ENCODE measurements at regions not wholly inside any gene's neighbourhood (a gene's known extent, or its start where the extent isn't known, plus 50 kb on each side); places are given as distances from the start of the nearest gene placed in this dataset.
"Not testable (repeated sequence)": the region's sequence is repeated elsewhere in the genome, so short reads cannot be mapped to it uniquely, and the experiment has no call there.

DNA sequence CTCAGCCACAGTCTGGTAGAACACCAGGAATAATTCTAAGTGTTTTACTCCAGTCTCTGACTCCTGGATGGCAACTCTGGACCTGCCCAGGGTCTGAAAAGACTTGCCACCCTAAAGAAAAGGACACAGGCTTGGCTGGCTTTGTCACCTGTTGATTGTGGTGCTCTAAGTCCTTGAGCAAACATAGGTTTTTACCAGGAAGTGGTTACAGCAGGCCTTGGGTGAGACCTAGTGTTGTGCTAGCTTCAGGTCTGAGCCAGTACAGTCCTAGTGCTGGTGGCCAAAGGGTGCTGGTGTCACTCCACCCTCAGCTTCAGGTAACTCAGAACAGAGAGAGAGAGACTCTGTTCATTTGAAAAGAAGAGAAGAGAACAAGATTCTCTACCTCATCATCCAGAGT, 1239.4 kb upstream of the CRIM1 start:
- no peak for DNase-seq (ENCODE audit: low spot score)

- DNase-seq (ENCODE audit: low spot score): no peak
Measured at GRCh38 chr2:35114765-35115164, 1240.8 kb upstream of the CRIM1 start.

- not testable (repeated sequence) for DNase-seq (ENCODE audit: low spot score)
Measured at GRCh38 chr2:35112367-35112766, 1243.2 kb upstream of the CRIM1 start.

GRCh38 chr2:35104309-35104708, 1251.3 kb upstream of the CRIM1 start:
- no peak for DNase-seq (ENCODE audit: low spot score)

DNA sequence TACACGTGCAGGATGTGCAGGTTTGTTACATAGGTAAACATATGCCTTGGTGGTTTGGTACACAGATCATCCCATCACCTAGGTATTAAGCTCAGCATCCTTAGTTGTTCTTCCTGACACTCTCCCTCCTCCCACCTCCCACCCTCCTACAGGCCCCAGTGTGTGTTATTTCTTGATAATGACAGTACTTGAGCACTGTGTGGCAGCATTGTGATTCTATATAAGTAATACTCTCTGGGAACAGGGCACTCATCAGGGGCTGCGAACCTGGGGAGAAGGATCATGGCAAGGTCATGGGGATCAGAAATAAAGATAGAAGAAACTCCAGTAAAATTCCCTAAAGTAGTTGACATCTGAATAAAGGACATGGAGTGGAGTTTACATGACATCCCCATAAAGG, 1256.2 kb upstream of the CRIM1 start:
- DNase-seq (ENCODE audit: low spot score): no peak

DNA sequence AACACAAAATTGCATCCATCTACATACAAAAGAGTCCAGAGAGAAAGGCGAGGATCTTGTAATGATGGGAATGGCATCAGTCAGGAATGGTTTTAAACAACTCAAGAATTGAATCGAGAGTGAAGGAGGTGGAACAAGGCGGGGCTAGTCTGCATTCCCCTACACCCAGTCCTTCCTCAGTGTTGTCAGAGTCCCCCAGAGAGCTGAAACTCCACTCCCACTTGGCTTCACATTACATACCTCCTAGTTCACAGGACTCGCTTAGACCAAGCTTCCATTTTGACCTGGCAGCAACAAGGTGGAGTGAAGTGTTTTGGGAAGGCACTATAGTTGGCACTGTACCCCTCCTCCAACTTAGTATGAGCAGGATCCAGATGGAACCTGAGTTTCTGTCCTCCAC, 1273.5 kb upstream of the CRIM1 start:
- no peak for DNase-seq (ENCODE audit: low spot score)

- DNase-seq (ENCODE audit: low spot score): no peak
Measured at GRCh38 chr2:35081622-35082015, 1274.0 kb upstream of the CRIM1 start.

DNA sequence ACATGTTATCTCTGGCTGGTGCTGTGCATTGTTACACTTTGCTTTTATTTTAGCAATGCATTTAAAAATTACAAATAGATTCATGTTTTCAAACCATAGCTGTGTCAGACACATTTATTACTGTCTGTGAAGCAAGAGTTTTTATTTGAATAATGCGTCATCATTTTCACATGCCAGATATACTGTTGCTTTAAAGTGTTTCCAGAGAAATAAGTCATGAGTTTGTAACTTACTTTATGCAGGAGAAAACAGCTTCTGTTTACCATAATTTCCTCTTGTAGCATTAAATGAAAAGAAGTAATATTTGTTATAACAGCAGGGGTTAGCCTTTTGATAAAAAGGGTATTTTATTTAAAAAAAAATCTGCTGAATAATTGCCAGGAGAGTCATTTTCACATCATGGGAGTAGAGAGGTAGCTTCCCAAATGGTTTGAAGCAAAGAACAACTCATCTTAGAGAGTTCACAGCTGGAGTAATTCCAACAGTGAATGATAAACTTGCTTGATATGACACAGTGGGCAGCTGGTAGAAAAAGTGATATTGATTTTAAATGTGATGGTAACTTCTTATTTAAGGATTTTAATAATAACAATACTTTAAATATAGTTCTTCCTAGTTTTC, 1274.5 kb upstream of the CRIM1 start:
- DNase-seq (ENCODE audit: low spot score): no peak

- DNase-seq (ENCODE audit: low spot score): no peak
Measured at GRCh38 chr2:35080231-35080910, 1275.2 kb upstream of the CRIM1 start.

GRCh38 chr2:35067420-35067819, 1288.2 kb upstream of the CRIM1 start:
- no peak for DNase-seq (ENCODE audit: low spot score)

GRCh38 chr2:35063836-35064235, 1291.7 kb upstream of the CRIM1 start:
- no peak for DNase-seq (ENCODE audit: low spot score)

DNA sequence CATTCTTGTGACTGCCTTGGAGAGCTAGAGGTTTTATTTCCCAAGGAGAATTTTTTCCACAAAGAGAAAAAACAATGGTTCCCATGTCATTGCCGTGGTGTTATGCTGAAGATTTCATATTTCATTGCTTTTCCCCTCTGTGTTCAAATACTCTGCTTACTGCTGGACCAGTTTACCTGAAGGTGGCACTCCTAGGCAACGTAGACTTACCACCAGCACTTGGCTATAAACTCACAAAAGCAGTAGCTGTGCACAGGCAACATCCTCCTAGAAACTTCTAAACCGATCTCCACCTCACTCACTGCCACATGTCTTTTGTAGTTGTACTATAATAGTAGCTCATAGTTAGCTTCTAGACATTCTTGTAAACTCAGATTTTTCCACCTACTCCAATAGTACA, 1319.7 kb upstream of the CRIM1 start:
- no peak for DNase-seq (ENCODE audit: low spot score)

DNA sequence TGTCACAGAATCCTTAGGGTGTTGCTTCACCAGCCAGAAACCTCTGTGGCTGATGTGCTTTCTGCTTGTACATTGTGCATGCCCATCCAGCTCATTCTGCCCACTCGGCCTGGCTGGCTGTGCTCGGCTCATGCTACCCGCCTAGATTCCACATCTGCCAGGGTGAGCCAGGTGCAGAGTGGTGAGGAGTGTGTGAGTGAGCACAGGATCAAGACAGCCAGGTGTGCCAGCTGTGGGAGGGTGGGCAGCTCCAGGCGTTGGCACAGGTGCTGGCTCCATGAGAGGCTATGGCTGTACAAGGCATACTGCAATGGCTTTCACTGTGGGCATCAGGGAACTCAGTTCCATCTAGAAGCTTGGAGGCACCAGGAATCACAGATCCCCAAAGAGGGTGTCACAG, 1321.8 kb upstream of the CRIM1 start:
- no peak for DNase-seq (ENCODE audit: low spot score)

DNA sequence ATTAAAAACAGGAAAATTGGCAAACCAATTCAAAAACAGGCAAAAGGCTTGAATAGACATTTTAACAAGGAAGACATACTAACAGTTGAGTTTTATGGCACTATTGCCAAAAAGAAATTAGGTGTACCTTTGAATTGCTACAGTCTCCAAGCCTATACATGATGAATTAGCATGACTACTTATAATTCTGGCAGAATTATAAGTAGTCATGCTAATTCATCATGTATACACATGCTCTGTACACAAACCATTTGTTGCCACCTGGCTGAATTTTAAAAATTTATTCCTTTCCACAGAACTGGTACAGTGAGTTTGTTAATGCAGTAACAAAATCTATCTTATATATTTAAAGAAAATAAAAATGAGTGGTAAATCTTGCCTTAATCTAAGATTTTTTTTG, 1332.0 kb upstream of the CRIM1 start:
- no peak for DNase-seq (ENCODE audit: low spot score)

DNA sequence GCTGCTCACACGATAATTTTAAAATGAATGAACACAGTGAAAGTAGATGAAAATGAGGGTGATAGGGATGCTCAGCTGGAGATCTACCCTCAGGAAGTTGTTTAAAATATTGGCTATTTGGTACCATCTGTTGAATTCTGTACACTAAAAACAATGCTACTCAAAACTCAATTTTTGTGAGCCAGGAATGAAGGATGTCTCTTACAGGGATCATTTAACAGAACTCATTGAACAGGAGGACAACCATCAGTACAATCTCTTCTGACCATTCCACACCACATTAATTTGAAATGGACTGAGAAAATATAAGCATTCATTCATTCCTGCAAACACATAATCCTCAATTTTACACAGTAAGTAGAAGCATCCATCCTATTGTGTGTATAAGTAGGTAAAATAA, 1355.1 kb upstream of the CRIM1 start:
- DNase-seq (ENCODE audit: low spot score): no peak

- DNase-seq (ENCODE audit: low spot score): no peak
Measured at GRCh38 chr2:34998741-34999140, 1356.8 kb upstream of the CRIM1 start.

DNA sequence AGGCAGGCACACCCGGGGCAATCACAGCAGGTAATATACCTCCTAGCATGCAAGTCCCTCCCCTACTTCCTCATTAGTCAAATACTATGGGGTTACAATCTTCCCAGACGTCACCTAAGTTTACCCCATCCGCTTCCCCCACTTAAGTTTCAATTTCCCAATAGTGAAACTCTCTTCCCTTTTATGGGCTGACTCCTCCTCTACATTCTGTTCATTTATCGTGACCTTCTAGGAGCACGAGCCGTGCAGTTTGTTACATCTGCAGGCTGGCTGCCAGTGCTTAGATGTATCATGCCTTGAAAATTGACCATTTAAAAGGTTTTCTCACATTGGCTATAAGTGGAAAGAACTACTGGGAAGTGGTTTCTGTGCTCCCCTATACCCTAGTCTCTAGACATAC, 1357.8 kb upstream of the CRIM1 start:
- no peak for DNase-seq (ENCODE audit: low spot score)

- no peak for DNase-seq (ENCODE audit: low spot score)
Measured at GRCh38 chr2:34995196-34995595, 1360.4 kb upstream of the CRIM1 start.

DNA sequence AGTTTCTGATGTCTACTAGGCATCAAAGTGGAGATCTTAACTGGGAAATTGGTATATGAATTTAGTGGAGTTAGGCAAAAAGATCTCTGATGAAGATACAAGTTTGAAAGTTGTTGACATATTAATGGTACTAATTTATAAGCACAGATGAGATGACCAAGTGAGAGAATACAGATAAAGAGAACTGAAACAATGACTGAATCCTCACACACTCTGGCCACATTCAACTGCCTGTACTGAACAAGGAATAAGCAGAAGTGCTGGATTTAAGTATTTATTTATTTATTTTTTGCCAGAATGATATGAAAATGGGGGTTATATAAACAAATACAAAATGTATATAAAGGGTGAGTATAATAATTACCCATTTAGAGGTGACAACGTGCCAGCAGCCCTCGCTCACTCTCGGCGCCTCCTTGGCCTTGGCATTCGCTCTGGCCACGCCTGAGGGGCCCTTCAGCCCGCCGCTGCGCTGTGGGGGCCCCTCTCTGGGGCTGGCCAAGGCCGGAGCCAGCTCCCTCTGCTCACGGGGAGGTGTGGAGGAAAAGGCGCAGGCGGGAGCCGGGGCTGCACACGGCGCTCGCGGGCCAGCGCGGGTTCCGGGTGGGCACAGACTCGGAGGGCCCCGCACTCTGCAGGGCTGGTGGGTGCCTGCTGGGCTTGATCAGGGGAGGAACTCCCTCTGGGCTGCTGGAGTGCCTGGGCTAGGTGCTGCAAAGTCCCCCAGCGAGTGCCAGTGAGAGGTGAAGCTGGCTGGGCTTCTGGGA, 1363.9 kb upstream of the CRIM1 start:
- DNase-seq (ENCODE audit: low spot score): no peak

DNA sequence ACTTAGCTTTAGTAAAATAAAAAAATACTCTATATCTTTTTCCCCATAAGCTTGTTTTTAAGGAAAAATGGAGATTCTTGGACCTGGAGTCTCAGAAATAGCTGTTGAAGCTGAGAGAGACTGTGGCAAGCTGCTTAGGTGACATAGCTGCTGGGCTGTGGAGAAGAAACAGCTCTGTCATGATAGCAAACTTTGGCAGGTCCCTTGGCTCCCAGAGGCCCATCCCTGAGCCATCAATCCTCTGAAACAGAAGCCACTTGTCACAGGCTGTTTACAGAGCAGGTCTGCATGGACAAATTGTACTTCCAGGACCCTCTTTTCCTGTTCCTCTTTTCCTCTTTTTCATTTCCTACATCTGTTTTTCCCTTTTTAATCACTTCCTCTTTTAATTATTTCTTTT, 1370.1 kb upstream of the CRIM1 start:
- DNase-seq (ENCODE audit: low spot score): no peak

- DNase-seq (ENCODE audit: low spot score): no peak
Measured at GRCh38 chr2:34980689-34981088, 1374.9 kb upstream of the CRIM1 start.

- no peak for DNase-seq (ENCODE audit: low spot score)
Measured at GRCh38 chr2:34979148-34979547, 1376.4 kb upstream of the CRIM1 start.

GRCh38 chr2:34961822-34962221, 1362.7 kb upstream of the FAM98A start:
- DNase-seq (ENCODE audit: low spot score): no peak
